ENCODE measurements at regions not wholly inside any gene's neighbourhood (a gene's known extent, or its start where the extent isn't known, plus 50 kb on each side); places are given as distances from the start of the nearest gene placed in this dataset.

DNA sequence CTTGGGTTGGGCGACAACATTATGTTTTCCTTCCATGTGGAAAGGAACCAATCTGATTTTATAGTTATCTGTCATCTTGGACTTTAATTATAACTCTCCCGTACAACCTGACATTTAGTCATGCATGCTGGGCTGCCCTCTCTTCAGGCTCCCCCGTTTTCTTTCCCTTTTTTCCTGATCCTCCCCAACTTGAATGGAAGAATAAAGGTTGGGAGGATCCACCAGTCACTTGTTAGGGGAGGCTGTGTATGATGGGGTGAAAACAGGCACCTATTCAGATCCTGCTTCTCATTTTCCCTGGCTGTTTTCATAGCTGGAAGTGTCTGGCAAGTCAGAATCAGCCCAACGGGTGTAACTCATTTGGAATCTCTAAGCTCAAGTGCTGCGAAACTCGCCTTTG lies 267.2 kb upstream of the SALL1 start:
- TF ChIP-seq, protein P1, sequence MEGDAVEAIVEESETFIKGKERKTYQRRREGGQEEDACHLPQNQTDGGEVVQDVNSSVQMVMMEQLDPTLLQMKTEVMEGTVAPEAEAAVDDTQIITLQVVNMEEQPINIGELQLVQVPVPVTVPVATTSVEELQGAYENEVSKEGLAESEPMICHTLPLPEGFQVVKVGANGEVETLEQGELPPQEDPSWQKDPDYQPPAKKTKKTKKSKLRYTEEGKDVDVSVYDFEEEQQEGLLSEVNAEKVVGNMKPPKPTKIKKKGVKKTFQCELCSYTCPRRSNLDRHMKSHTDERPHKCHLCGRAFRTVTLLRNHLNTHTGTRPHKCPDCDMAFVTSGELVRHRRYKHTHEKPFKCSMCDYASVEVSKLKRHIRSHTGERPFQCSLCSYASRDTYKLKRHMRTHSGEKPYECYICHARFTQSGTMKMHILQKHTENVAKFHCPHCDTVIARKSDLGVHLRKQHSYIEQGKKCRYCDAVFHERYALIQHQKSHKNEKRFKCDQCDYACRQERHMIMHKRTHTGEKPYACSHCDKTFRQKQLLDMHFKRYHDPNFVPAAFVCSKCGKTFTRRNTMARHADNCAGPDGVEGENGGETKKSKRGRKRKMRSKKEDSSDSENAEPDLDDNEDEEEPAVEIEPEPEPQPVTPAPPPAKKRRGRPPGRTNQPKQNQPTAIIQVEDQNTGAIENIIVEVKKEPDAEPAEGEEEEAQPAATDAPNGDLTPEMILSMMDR (conservative IDR thresholded peaks at IDR 0.05), result no peak
- TF ChIP-seq EZH2 (IDR thresholded peaks at IDR 0.05; ENCODE audit: low read depth), result no peak
